ENCODE measurements at regions not wholly inside any gene's neighbourhood (a gene's known extent, or its start where the extent isn't known, plus 50 kb on each side); places are given as distances from the start of the nearest gene placed in this dataset.

GRCh38 chr4:22942920-22943559 is 250.3 kb downstream of the GBA3 start:
- no peaks in the 10 kb centered on the region for H3K36me3 ChIP-seq (ENCODE audit: control insufficient read depth, insufficient read depth, low read length)
- H3K27me3 ChIP-seq (ENCODE audit: control insufficient read depth, insufficient read depth, low read length, poor library complexity, severe bottlenecking): no peaks in the 10 kb centered on the region
- H3K4me1 ChIP-seq (ENCODE audit: control insufficient read depth, insufficient read depth, low read length): peaks cover 6% of the 10 kb centered on the region
- WGBS, 2 experiments: 56 to 62% methylated on average over 5 to 6 of the region's 6 CpGs
- no peaks in the 10 kb centered on the region for H3K9me3 ChIP-seq (ENCODE audit: control insufficient read depth, low read length)
- H3K27ac ChIP-seq (ENCODE audit: insufficient read depth, low read depth, low read length, poor library complexity, severe bottlenecking): no peak overlapping the region
- no peak overlapping the region for H3K4me3 ChIP-seq (ENCODE audit: insufficient read depth, low read depth, low read length)

- Histone ChIP-seq H3K9me3 (ENCODE audit: control insufficient read depth, low read length) (no peaks in the 10 kb centered on the region), H3K4me1 (ENCODE audit: control insufficient read depth, insufficient read depth, low read length) (peaks cover 6% of the 10 kb centered on the region), H3K36me3 (ENCODE audit: control insufficient read depth, insufficient read depth, low read length) (no peaks in the 10 kb centered on the region), H3K27me3 (ENCODE audit: control insufficient read depth, insufficient read depth, low read length, poor library complexity, severe bottlenecking) (no peaks in the 10 kb centered on the region), H3K27ac (ENCODE audit: insufficient read depth, low read depth, low read length, poor library complexity, severe bottlenecking) (no peak overlapping the region), H3K4me3 (ENCODE audit: insufficient read depth, low read depth, low read length) (no peak overlapping the region)
- 94 to 95% methylated on average over 5 of the region's 5 CpGs for WGBS, 2 experiments
These were observed 249.1 kb downstream of the GBA3 start for GRCh38 chr4:22941688-22942375.

- H3K27me3 ChIP-seq (ENCODE audit: control insufficient read depth, insufficient read depth, low read length, poor library complexity, severe bottlenecking): no peaks in the 10 kb centered on the region
- H3K36me3 ChIP-seq (ENCODE audit: control insufficient read depth, insufficient read depth, low read length): no peaks in the 10 kb centered on the region
- no peaks in the 10 kb centered on the region for H3K4me1 ChIP-seq (ENCODE audit: control insufficient read depth, insufficient read depth, low read length)
- no peak overlapping the region for H3K27ac ChIP-seq (ENCODE audit: insufficient read depth, low read depth, low read length, poor library complexity, severe bottlenecking)
- no peaks in the 10 kb centered on the region for H3K9me3 ChIP-seq (ENCODE audit: control insufficient read depth, low read length)
- H3K4me3 ChIP-seq (ENCODE audit: insufficient read depth, low read depth, low read length): no peak overlapping the region
- WGBS, 2 experiments: 87 to 91% methylated on average over 2 of the region's 2 CpGs
These were observed 239.6 kb downstream of the GBA3 start for GRCh38 chr4:22932326-22932725.

GRCh38 chr4:22922426-22922825 is 229.7 kb downstream of the GBA3 start:
- H3K4me1 ChIP-seq (ENCODE audit: control insufficient read depth, insufficient read depth, low read length): no peaks in the 10 kb centered on the region
- H3K9me3 ChIP-seq (ENCODE audit: control insufficient read depth, low read length): no peaks in the 10 kb centered on the region
- no peaks in the 10 kb centered on the region for H3K36me3 ChIP-seq (ENCODE audit: control insufficient read depth, insufficient read depth, low read length)
- 100% methylated on average over 2 of the region's 2 CpGs; no CpG with 5 or more reads in 1 of the 2 experiments for WGBS, 2 experiments
- no peak overlapping the region for H3K4me3 ChIP-seq (ENCODE audit: insufficient read depth, low read depth, low read length)
- H3K27me3 ChIP-seq (ENCODE audit: control insufficient read depth, insufficient read depth, low read length, poor library complexity, severe bottlenecking): no peaks in the 10 kb centered on the region
- no peak overlapping the region for H3K27ac ChIP-seq (ENCODE audit: insufficient read depth, low read depth, low read length, poor library complexity, severe bottlenecking)

GRCh38 chr4:22921936-22922335 is 229.2 kb downstream of the GBA3 start:
- WGBS, 2 experiments: 89 to 99% methylated on average over 5 of the region's 5 CpGs

GRCh38 chr4:22911285-22911684 is 218.5 kb downstream of the GBA3 start:
- Histone ChIP-seq H3K4me3 (ENCODE audit: insufficient read depth, low read depth, low read length) (no peak overlapping the region), H3K36me3 (ENCODE audit: control insufficient read depth, insufficient read depth, low read length) (no peaks in the 10 kb centered on the region), H3K9me3 (ENCODE audit: control insufficient read depth, low read length) (no peaks in the 10 kb centered on the region), H3K27ac (ENCODE audit: insufficient read depth, low read depth, low read length, poor library complexity, severe bottlenecking) (no peak overlapping the region), H3K4me1 (ENCODE audit: control insufficient read depth, insufficient read depth, low read length) (peaks cover 4% of the 10 kb centered on the region), H3K27me3 (ENCODE audit: control insufficient read depth, insufficient read depth, low read length, poor library complexity, severe bottlenecking) (no peaks in the 10 kb centered on the region)

More at GRCh38 chr4:22921936-22922335, 229.2 kb downstream of the GBA3 start:
- no peak overlapping the region for H3K27ac ChIP-seq (ENCODE audit: insufficient read depth, low read depth, low read length, poor library complexity, severe bottlenecking)
- no peaks in the 10 kb centered on the region for H3K9me3 ChIP-seq (ENCODE audit: control insufficient read depth, low read length)
- H3K27me3 ChIP-seq (ENCODE audit: control insufficient read depth, insufficient read depth, low read length, poor library complexity, severe bottlenecking): no peaks in the 10 kb centered on the region
- H3K4me3 ChIP-seq (ENCODE audit: insufficient read depth, low read depth, low read length): no peak overlapping the region
- no peaks in the 10 kb centered on the region for H3K36me3 ChIP-seq (ENCODE audit: control insufficient read depth, insufficient read depth, low read length)
- no peaks in the 10 kb centered on the region for H3K4me1 ChIP-seq (ENCODE audit: control insufficient read depth, insufficient read depth, low read length)

- no peaks in the 10 kb centered on the region for H3K27me3 ChIP-seq (ENCODE audit: control insufficient read depth, insufficient read depth, low read length, poor library complexity, severe bottlenecking)
- H3K27ac ChIP-seq (ENCODE audit: insufficient read depth, low read depth, low read length, poor library complexity, severe bottlenecking): no peak overlapping the region
- 87 to 90% methylated on average over 2 of the region's 2 CpGs for WGBS, 2 experiments
- H3K9me3 ChIP-seq (ENCODE audit: control insufficient read depth, low read length): no peaks in the 10 kb centered on the region
- H3K4me3 ChIP-seq (ENCODE audit: insufficient read depth, low read depth, low read length): no peak overlapping the region
- H3K4me1 ChIP-seq (ENCODE audit: control insufficient read depth, insufficient read depth, low read length): peaks cover 4% of the 10 kb centered on the region
- no peaks in the 10 kb centered on the region for H3K36me3 ChIP-seq (ENCODE audit: control insufficient read depth, insufficient read depth, low read length)
These were observed 217.5 kb downstream of the GBA3 start for GRCh38 chr4:22910200-22910599.

- Histone ChIP-seq H3K27me3 (ENCODE audit: control insufficient read depth, insufficient read depth, low read length, poor library complexity, severe bottlenecking) (no peaks in the 10 kb centered on the region), H3K4me1 (ENCODE audit: control insufficient read depth, insufficient read depth, low read length) (peaks cover 1% of the 10 kb centered on the region), H3K9me3 (ENCODE audit: control insufficient read depth, low read length) (no peaks in the 10 kb centered on the region), H3K27ac (ENCODE audit: insufficient read depth, low read depth, low read length, poor library complexity, severe bottlenecking) (no peak overlapping the region), H3K36me3 (ENCODE audit: control insufficient read depth, insufficient read depth, low read length) (no peaks in the 10 kb centered on the region), H3K4me3 (ENCODE audit: insufficient read depth, low read depth, low read length) (no peak overlapping the region)
- 56% methylated on average over 2 of the region's 2 CpGs for WGBS, 2 experiments
These were observed 213.3 kb downstream of the GBA3 start for GRCh38 chr4:22906045-22906444.

- Histone ChIP-seq H3K4me3 (ENCODE audit: insufficient read depth, low read depth, low read length) (no peak overlapping the region), H3K4me1 (ENCODE audit: control insufficient read depth, insufficient read depth, low read length) (peaks cover 4% of the 10 kb centered on the region), H3K9me3 (ENCODE audit: control insufficient read depth, low read length) (no peaks in the 10 kb centered on the region), H3K27me3 (ENCODE audit: control insufficient read depth, insufficient read depth, low read length, poor library complexity, severe bottlenecking) (no peaks in the 10 kb centered on the region), H3K27ac (ENCODE audit: insufficient read depth, low read depth, low read length, poor library complexity, severe bottlenecking) (no peak overlapping the region), H3K36me3 (ENCODE audit: control insufficient read depth, insufficient read depth, low read length) (no peaks in the 10 kb centered on the region)
- WGBS, 2 experiments: 93 to 95% methylated on average over 2 to 3 of the region's 3 CpGs
These were observed 211.2 kb downstream of the GBA3 start for GRCh38 chr4:22903913-22904312.

GRCh38 chr4:22901631-22902030 is 208.9 kb downstream of the GBA3 start:
- Histone ChIP-seq H3K36me3 (ENCODE audit: control insufficient read depth, insufficient read depth, low read length) (no peaks in the 10 kb centered on the region), H3K9me3 (ENCODE audit: control insufficient read depth, low read length) (no peaks in the 10 kb centered on the region), H3K4me3 (ENCODE audit: insufficient read depth, low read depth, low read length) (no peak overlapping the region), H3K27ac (ENCODE audit: insufficient read depth, low read depth, low read length, poor library complexity, severe bottlenecking) (no peak overlapping the region), H3K4me1 (ENCODE audit: control insufficient read depth, insufficient read depth, low read length) (peaks cover 4% of the 10 kb centered on the region), H3K27me3 (ENCODE audit: control insufficient read depth, insufficient read depth, low read length, poor library complexity, severe bottlenecking) (no peaks in the 10 kb centered on the region)
- WGBS, 2 experiments: 91 to 92% methylated on average over 1 of the region's 1 CpG

Data from ectodermal cell (in vitro differentiated cells).